ENCODE measurements at regions not wholly inside any gene's neighbourhood (a gene's known extent, or its start where the extent isn't known, plus 50 kb on each side); places are given as distances from the start of the nearest gene placed in this dataset.
"Not testable (repeated sequence)": the region's sequence is repeated elsewhere in the genome, so short reads cannot be mapped to it uniquely, and the experiment has no call there.

DNA sequence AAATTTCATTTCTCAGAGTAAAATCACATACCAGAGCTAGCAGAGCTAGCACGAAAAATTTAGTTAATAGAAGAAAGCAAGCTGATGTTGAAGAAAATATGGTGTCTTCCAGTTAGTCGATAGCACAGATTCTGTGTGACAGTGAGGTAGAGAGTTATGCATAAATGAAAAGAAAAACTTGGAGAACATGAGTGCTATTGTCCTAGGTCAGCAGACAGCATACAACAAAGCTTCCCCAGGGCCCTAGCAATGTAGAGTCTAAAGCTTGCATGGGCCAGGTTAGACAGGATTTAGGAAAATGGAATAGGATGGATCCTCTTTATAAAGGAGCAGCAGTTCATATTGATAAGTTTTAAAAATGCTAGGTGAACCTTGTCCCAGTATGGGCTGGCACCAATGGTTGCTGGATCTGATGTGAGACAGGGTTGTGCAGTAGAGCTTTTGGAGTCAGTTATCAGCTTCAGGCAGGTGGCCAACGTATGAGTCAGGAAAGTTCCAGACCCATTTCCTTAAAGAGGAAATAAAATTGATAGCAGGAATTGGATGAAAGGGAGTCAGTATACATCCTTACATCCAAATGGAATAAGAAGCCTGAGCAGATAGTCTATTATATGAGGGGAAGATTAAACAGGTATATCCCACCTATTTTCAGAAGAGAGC, 277.2 kb downstream of the FRK start:
- POLR2A ChIA-PET, result no interaction called here
- H3K4me1 Mint-ChIP-seq, result no peaks in the 10 kb centered on the region
- H3K27me3 Mint-ChIP-seq, result no peaks in the 10 kb centered on the region
- peaks cover 0 to 15% (median 2%) of the 10 kb centered on the region in 9 donors for H3K9me3 Mint-ChIP-seq
- H3K36me3 Mint-ChIP-seq, result no peaks in the 10 kb centered on the region
- no peak overlapping the region for H3K4me3 Mint-ChIP-seq
- DNase-seq (no peak), ATAC-seq (no peak)
- H3K27ac Mint-ChIP-seq, result no peak overlapping the region

DNA sequence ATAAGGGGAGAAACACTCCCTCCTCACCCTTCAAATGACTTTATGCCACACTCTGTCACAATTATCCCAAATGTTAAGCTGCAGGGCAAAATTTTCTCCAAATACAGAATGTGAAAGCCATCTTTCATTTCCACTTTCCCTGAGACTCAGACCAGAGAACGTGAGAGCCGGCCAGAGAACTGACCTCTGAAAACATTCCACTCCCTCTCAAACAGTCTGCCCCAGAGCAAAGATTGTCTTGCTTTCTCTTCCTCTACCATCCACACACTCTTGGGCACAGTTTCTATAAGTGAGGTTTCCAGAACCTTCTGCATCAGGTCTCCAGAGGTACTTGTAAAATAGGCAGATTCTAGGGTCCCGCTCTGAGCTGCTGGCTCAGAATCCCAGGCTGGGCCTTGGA, 278.1 kb downstream of the FRK start:
- Mint-ChIP-seq H3K27ac (no peak overlapping the region), H3K27me3 (no peaks in the 10 kb centered on the region), H3K4me1 (no peaks in the 10 kb centered on the region), H3K36me3 (no peaks in the 10 kb centered on the region), H3K9me3 (peaks cover 0 to 15% (median 0%) of the 10 kb centered on the region in 9 donors), H3K4me3 (no peak overlapping the region)
- DNase-seq (no peak), ATAC-seq (no peak)
- POLR2A ChIA-PET, result no interaction called here

DNA sequence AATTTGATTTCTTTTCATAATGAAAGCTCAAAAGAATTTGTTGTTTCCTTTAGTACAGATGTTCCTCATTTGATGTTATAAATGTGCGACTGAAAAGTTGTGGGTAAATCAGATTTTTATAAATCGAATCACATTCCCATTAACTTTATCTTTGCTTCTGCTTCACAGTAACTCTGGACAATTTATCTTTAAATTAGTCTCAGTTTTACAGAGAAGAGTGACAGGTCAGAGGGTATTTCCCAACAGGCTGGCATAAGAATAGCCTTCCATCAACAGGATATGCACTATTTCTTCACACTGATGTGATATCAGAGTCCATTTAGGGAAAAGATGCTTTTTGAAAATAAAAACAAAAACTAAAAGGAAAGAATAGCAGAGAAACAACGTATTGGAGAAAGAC, 286.9 kb downstream of the FRK start:
- no peak overlapping the region for H3K4me3 Mint-ChIP-seq
- no peaks in the 10 kb centered on the region for H3K4me1 Mint-ChIP-seq
- DNase-seq, result no peak
- H3K27me3 Mint-ChIP-seq, result no peaks in the 10 kb centered on the region
- no peaks in the 10 kb centered on the region for H3K36me3 Mint-ChIP-seq
- POLR2A ChIA-PET, result no interaction called here
- no peak for ATAC-seq
- peaks cover 0 to 2% (median 0%) of the 10 kb centered on the region in 9 donors for H3K9me3 Mint-ChIP-seq
- no peak overlapping the region for H3K27ac Mint-ChIP-seq

DNA sequence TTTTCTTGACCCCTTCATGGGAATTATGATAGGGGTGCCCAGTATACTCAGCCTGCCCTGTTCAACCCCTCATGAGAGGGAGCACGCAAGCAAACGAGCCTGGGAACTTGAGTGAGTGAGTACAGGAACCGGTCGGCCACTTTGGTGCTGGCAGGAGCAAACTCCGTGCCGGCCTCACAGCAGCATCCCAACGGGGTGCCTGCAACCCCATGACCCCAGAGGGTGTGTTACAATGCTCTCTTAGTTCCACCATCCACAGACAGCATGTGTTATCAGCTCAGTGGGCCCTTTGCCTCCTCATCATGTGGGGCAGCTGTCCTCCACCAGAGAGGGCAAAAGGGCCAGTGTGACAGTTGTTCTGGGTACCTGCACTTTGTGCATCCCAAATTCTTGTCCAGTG, 289.8 kb downstream of the FRK start:
- H3K27me3 Mint-ChIP-seq, result no peaks in the 10 kb centered on the region
- no peaks in the 10 kb centered on the region for H3K36me3 Mint-ChIP-seq
- H3K4me1 Mint-ChIP-seq, result no peaks in the 10 kb centered on the region
- no peak for ATAC-seq
- no peak overlapping the region for H3K4me3 Mint-ChIP-seq
- POLR2A ChIA-PET, result no interaction called here
- peaks cover 0 to 2% (median 0%) of the 10 kb centered on the region in 9 donors for H3K9me3 Mint-ChIP-seq
- no peak for DNase-seq
- no peak overlapping the region for H3K27ac Mint-ChIP-seq

DNA sequence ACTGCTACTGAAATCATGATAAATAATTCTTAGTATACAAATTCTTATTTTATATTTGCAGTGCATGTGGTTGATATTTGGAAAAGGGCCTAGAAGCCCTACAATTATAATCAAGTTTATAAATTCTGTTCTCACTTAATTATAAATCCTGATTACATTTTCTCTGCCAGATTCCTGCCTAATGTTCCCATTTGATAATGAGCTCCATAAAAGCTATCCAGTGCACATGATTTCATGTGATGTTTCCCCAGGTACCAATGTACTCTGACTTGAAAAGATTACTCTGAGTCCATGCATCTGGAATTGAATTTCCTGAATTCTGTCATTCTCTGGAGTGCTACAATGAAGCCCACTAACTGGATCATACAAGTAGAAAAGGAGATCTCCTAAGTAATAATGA, 292.2 kb downstream of the FRK start:
- Mint-ChIP-seq H3K27ac (no peak overlapping the region), H3K9me3 (no peaks in the 10 kb centered on the region), H3K4me3 (no peak overlapping the region), H3K27me3 (no peaks in the 10 kb centered on the region), H3K4me1 (no peaks in the 10 kb centered on the region), H3K36me3 (no peaks in the 10 kb centered on the region)
- ATAC-seq (no peak), DNase-seq (no peak)
- POLR2A ChIA-PET, result no interaction called here

DNA sequence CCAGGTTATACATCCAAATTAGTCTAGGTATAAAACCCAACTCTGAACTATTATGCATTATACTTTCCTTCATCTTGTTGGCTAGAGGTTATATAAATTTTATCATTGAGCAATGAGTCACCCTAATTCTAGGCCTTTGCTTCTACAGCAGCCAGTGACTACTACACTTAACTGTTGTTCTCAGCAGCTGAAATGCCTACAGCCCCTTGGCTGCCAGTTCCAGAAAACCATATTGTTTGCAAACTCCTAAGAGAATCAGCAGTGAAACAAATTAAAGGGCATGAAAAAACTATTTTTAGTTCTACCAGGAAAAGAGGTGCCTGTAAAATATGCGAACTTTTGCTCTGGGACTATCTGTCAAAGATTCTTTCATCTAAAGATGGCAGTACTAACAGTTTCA, 292.8 kb downstream of the FRK start:
- Mint-ChIP-seq H3K4me3 (no peak overlapping the region), H3K36me3 (no peaks in the 10 kb centered on the region), H3K27ac (no peak overlapping the region), H3K4me1 (no peaks in the 10 kb centered on the region), H3K9me3 (peaks cover 0 to 1% (median 0%) of the 10 kb centered on the region in 9 donors), H3K27me3 (no peaks in the 10 kb centered on the region)
- ATAC-seq (no peak), DNase-seq (no peak)
- POLR2A ChIA-PET, result no interaction called here

DNA sequence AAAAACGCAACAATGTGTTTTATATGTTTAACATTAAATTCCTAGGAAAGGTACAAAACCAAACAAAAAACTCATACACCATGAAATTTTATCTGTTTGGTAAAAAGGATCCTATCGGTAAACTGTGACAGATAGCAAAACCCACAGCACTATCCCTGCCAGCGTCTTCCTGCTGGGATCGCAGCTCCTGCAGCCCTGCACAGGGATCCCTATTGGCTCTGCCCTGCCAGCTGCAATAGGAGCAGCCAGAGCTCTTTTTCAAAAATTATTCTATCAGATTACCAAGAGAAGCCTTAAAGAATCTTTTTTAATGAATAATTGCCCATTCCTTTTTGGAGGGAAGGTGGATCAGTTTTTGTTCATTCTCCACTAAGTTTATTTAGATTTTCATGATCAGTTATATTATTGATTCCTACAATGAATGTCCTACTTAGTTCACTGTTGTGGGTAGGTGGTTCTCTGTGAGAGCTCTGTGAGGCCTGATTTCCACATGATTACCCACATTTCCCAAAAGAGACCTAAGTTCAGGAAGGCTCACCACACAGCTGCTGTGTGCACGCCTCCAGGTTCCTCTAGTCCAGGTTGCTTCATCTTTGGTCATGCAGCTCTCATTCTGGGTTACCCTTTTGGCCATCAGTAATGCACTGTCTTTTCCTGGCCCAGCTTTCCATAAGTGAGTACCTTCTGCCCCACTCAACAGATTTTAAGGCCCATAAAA, 293.8 kb downstream of the FRK start:
- Mint-ChIP-seq H3K27ac (no peak overlapping the region), H3K36me3 (no peaks in the 10 kb centered on the region), H3K4me3 (no peak overlapping the region), H3K27me3 (no peaks in the 10 kb centered on the region), H3K9me3 (peaks cover 0 to 6% (median 0%) of the 10 kb centered on the region in 9 donors), H3K4me1 (no peaks in the 10 kb centered on the region)
- POLR2A ChIA-PET, result no interaction called here
- DNase-seq (no peak), ATAC-seq (no peak)

DNA sequence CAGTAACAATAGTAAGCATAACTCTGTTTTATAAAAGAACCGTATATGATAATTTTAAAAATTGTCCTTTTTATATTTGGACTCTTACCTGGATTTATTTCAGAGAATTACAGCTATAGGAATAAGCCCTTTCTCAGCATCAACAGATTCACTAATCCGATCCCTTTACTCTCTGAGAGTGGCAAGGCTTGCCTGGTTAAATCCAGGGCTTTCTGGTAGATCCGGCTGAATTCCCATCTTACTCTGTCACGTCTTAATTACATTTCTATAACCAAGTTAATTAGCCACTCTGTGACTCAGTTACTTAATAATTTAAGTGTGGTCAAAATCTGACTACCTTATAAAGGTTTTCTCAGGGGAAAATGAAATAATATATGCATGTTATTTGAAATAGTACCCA, 294.7 kb downstream of the FRK start:
- Mint-ChIP-seq H3K27me3 (no peaks in the 10 kb centered on the region), H3K4me1 (no peaks in the 10 kb centered on the region), H3K4me3 (no peak overlapping the region), H3K36me3 (no peaks in the 10 kb centered on the region), H3K9me3 (peaks cover 0 to 6% (median 2%) of the 10 kb centered on the region in 9 donors), H3K27ac (no peak overlapping the region)
- POLR2A ChIA-PET, result no interaction called here
- DNase-seq (no peak), ATAC-seq (no peak)

DNA sequence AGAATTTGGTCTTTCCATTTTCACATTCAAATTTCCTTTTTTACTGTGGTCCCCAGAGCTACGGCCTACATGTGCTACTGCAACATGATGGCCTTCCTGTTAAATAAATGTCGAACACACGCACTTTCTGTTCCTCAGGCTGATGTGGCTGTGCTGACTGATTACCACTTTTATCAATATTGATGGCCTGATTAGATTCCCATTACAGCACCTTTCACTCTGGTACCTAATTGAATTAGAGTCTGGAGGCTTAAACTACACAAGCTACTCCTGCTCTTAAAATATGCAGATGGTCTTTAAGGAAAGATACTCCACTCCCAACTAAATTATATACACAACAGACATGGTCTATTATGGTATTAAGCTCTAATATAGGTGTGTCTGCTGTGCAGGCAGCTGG, 301.6 kb downstream of the FRK start:
- H3K27me3 Mint-ChIP-seq, result no peaks in the 10 kb centered on the region
- H3K4me3 Mint-ChIP-seq, result no peak overlapping the region
- no peak for ATAC-seq
- DNase-seq, result no peak
- H3K4me1 Mint-ChIP-seq, result no peaks in the 10 kb centered on the region
- no peak overlapping the region for H3K27ac Mint-ChIP-seq
- peaks cover 0 to 12% (median 2%) of the 10 kb centered on the region in 9 donors for H3K9me3 Mint-ChIP-seq
- POLR2A ChIA-PET, result no interaction called here
- H3K36me3 Mint-ChIP-seq, result no peaks in the 10 kb centered on the region

DNA sequence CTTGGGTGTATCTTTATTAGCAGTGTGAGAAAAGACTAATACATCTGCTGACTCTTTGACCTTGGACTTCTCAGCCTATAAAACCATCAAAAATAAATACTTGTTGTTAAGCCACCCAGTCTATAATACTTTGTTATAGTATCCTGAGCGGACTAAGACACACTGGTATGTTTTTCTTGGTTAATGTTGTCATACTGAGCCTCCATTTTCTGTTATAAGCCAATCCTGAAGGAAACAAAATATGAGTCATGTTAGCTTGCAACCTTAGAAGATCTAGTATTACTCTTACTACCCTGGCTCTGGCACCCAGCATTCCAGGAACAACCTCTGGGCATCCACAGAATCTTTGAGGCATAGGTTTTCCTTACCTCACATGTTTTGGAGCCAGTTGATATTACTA, 307.2 kb downstream of the FRK start:
- H3K4me1 Mint-ChIP-seq, result no peaks in the 10 kb centered on the region
- no peaks in the 10 kb centered on the region for H3K27me3 Mint-ChIP-seq
- H3K9me3 Mint-ChIP-seq, result peaks cover 0 to 9% (median 3%) of the 10 kb centered on the region in 9 donors
- POLR2A ChIA-PET, result no interaction called here
- ATAC-seq, result no peak
- no peak overlapping the region for H3K27ac Mint-ChIP-seq
- DNase-seq, result no peak
- H3K4me3 Mint-ChIP-seq, result no peak overlapping the region
- H3K36me3 Mint-ChIP-seq, result no peaks in the 10 kb centered on the region

DNA sequence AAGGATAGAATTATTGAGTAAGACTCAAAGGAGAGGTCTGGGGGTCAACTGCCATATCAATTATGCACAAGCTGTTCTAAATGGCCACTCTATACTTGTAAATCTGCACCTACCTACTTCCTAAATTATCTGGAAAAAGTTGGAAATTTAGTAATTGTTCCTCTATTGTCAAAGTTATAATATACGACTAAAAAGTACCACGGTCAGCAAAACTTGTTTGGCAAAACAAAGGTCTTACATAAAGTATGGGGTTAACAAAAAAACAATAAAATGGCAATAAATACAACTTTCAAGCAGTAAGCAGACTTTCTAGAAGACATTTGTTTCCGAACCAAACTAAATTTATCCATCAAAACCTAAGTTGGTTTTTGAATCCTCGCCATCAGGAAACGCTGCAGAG, 309.7 kb downstream of the FRK start:
- Mint-ChIP-seq H3K27me3 (no peaks in the 10 kb centered on the region), H3K36me3 (no peaks in the 10 kb centered on the region), H3K4me3 (no peak overlapping the region), H3K4me1 (no peaks in the 10 kb centered on the region), H3K9me3 (peaks cover 0 to 9% (median 4%) of the 10 kb centered on the region in 9 donors), H3K27ac (no peak overlapping the region)
- POLR2A ChIA-PET, result no interaction called here
- no peak for DNase-seq
- ATAC-seq, result no peak

DNA sequence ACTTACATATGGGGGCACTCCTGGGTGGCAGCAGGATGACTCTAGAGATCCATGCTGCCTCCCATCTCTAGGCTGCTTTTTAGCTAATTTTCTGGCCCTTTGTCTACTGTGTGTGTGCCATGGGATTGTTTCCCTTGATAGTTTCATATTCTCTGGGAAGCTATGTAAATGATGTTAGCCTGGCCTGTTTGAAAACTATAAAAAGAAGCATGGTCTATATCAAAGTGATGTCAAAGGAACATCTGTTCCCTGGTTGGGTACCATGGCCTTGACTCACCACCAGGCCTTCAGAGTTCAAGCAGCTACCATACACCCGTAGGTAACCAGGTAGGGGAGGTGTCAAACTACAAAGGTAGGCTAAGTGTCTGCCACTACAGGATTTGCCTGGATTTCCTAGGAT, 310.4 kb downstream of the FRK start:
- no peak for ATAC-seq
- no peaks in the 10 kb centered on the region for H3K27me3 Mint-ChIP-seq
- H3K9me3 Mint-ChIP-seq, result peaks cover 0 to 9% (median 4%) of the 10 kb centered on the region in 9 donors
- no peak overlapping the region for H3K27ac Mint-ChIP-seq
- POLR2A ChIA-PET, result no interaction called here
- H3K36me3 Mint-ChIP-seq, result no peaks in the 10 kb centered on the region
- H3K4me3 Mint-ChIP-seq, result no peak overlapping the region
- DNase-seq, result no peak
- H3K4me1 Mint-ChIP-seq, result no peaks in the 10 kb centered on the region

DNA sequence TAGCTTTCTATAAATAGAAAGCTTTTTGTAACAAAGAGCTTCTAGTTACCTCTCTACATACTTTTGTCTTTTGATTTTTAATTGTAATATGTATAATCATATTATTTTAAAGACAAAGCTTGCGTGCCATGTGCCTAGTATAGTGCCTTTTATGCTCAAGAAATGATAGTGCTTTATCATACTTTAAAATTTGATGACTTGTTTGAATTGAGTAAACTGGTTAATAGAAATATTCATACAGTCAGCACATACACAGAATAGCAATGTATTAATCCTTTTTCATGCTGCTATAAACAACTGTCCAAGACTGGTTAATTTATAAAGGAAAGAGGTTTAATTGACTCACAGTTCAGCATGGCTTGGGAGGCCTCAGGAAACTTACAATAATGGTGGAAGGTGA, 313.0 kb downstream of the FRK start:
- DNase-seq (no peak), ATAC-seq (no peak)
- POLR2A ChIA-PET, result no interaction called here
- Mint-ChIP-seq H3K4me3 (no peak overlapping the region), H3K9me3 (peaks cover 1 to 21% (median 8%) of the 10 kb centered on the region in 9 donors), H3K4me1 (no peaks in the 10 kb centered on the region), H3K27me3 (no peaks in the 10 kb centered on the region), H3K36me3 (no peaks in the 10 kb centered on the region), H3K27ac (no peak overlapping the region)

DNA sequence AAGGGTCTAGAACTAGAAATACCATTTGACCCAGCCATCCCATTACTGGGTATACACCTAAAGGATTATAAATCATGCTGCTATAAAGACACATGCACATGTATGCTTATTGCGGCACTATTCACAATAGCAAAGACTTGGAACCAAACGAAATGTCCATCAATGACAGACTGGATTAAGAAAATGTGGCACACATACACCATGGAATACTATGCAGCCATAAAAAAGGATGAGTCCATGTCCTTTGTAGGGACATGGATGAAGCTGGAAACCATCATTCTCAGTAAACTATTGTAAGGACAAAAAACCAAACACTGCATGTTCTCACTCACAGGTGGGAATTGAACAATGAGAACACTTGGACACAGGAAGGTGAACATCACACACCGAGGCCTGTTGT, 314.1 kb downstream of the FRK start:
- H3K27ac Mint-ChIP-seq, H3K4me1 Mint-ChIP-seq, ATAC-seq, H3K4me3 Mint-ChIP-seq, H3K27me3 Mint-ChIP-seq, POLR2A ChIA-PET, H3K36me3 Mint-ChIP-seq, DNase-seq: not testable (repeated sequence)
- H3K9me3 Mint-ChIP-seq, result peaks cover 3 to 21% (median 8%) of the 10 kb centered on the region in 9 donors
